IMR-90 (cell line): ENCODE measurements at regions not wholly inside any gene's neighbourhood (a gene's known extent, or its start where the extent isn't known, plus 50 kb on each side); places are given as distances from the start of the nearest gene placed in this dataset.

ENCODE experiments used
- ATAC-seq: fragments of 200-7000 bp; cut with Tn5 transposase; 2 replicates; pipeline ENCODE4 v1.9.1; 2020; ENCODE audit warnings: low read depth, mild to moderate bottlenecking, moderate library complexity
- BruUV-seq: library from RNA; stranded (reverse); fragments of 400-500 nt; replicated peaks from 2 replicates; lab custom pipeline; 2021; lab: Mats Ljungman, UMichigan
- CTCF ChIA-PET: fragments of 300-600 bp; formaldehyde crosslinking; extraction: SDS; loops from one replicate; lab custom pipeline; 2021; ENCODE audit warnings: antibody characterized with exemption; lab: Yijun Ruan, JAX
- POLR2A ChIA-PET: fragments of 300-600 bp; sonication (Branson Sonifier 250); formaldehyde crosslinking; loops from one replicate; lab custom pipeline; 2022; ENCODE audit warnings: antibody characterized with exemption; ENCODE audit not compliant: unreplicated experiment; lab: Charles Lee
- DNase-seq: peaks from one replicate; pipeline ENCODE4 v3.0.0; 2013
- H2AFZ ChIP-seq: replicated peaks from 2 replicates; pipeline ENCODE3; 2013; ENCODE audit warnings: low read length, mild to moderate bottlenecking; ENCODE audit not compliant: poor library complexity
- H2AK5ac ChIP-seq: 2 replicates; pipeline ENCODE4 v1.6.1; 2013; ENCODE audit warnings: low read depth, low read length, inconsistent platforms
- H2AK9ac ChIP-seq: replicated peaks from 2 replicates; pipeline ENCODE3; 2013; ENCODE audit warnings: mild to moderate bottlenecking, low read depth, low read length, moderate library complexity; ENCODE audit not compliant: poor library complexity
- H2BK120ac ChIP-seq: 2 replicates; pipeline ENCODE4 v1.6.1; 2013; ENCODE audit warnings: low read depth, low read length, inconsistent platforms
- H2BK15ac ChIP-seq: 3 replicates; pipeline ENCODE4 v1.6.1; 2013; ENCODE audit warnings: low read depth, low read length, inconsistent platforms
- H2BK20ac ChIP-seq: 2 replicates; pipeline ENCODE4 v1.6.1; 2013; ENCODE audit warnings: low read depth, mild to moderate bottlenecking, inconsistent platforms, low read length, moderate library complexity
- H2BK5ac ChIP-seq: 2 replicates; pipeline ENCODE4 v1.6.1; 2013; ENCODE audit warnings: mild to moderate bottlenecking, low read depth, low read length, inconsistent platforms; ENCODE audit not compliant: poor library complexity, severe bottlenecking
- H3K14ac ChIP-seq: replicated peaks from 2 replicates; pipeline ENCODE4 v1.6.1; 2013; ENCODE audit warnings: low read depth, low read length, inconsistent platforms
- H3K18ac ChIP-seq: 2 replicates; pipeline ENCODE4 v1.6.1; 2013; ENCODE audit warnings: low read depth, low read length, control low read depth
- H3K23ac ChIP-seq: 2 replicates; pipeline ENCODE4 v1.6.1; 2013; ENCODE audit warnings: low read depth, low read length, inconsistent platforms
- H3K27ac ChIP-seq: 2 replicates; pipeline ENCODE4 v1.5.1; 2013; ENCODE audit warnings: mild to moderate bottlenecking, control low read depth, low read length; ENCODE audit not compliant: insufficient read depth
- H3K27me3 ChIP-seq: 2 replicates; pipeline ENCODE4 v1.6.1; 2013; ENCODE audit warnings: low read length; ENCODE audit not compliant: control insufficient read depth, insufficient read depth
- H3K36me3 ChIP-seq: 2 replicates; pipeline ENCODE4 v1.6.1; 2013; ENCODE audit warnings: low read length, mixed read lengths; ENCODE audit not compliant: control insufficient read depth, insufficient read depth
- H3K4ac ChIP-seq: 2 replicates; pipeline ENCODE4 v1.6.1; 2013; ENCODE audit warnings: low read depth, low read length, inconsistent platforms
- H3K4me1 ChIP-seq: 2 replicates; pipeline ENCODE4 v1.6.1; 2013; ENCODE audit warnings: low read length, mixed read lengths; ENCODE audit not compliant: control insufficient read depth, insufficient read depth
- H3K4me2 ChIP-seq: 2 replicates; pipeline ENCODE4 v1.6.1; 2013; ENCODE audit warnings: low read depth, mild to moderate bottlenecking, control low read depth, low read length, moderate library complexity
- H3K4me3 ChIP-seq: 2 replicates; pipeline ENCODE4 v1.5.1; 2013; ENCODE audit warnings: low read depth, mild to moderate bottlenecking, control low read depth, low read length, moderate library complexity; ENCODE audit not compliant: insufficient read depth
- H3K56ac ChIP-seq: 2 replicates; pipeline ENCODE4 v1.6.1; 2013; ENCODE audit warnings: low read length, inconsistent platforms; ENCODE audit not compliant: insufficient read depth; ENCODE audit errors: extremely low read depth
- H3K79me1 ChIP-seq, 2 experiments: 2 replicates each; pipeline ENCODE4 v1.6.1; 2013; ENCODE audit warnings: low read length in 2 of 2, inconsistent platforms in 1 of 2, low read depth in 1 of 2
- H3K9ac ChIP-seq: 2 replicates; pipeline ENCODE4 v1.6.1; 2013; ENCODE audit warnings: low read depth, low read length, control low read depth
- H3K9me1 ChIP-seq: 2 replicates; pipeline ENCODE4 v1.6.1; 2013; ENCODE audit warnings: low read length, inconsistent platforms; ENCODE audit not compliant: insufficient read depth
- H3K9me3 ChIP-seq: 2 replicates; pipeline ENCODE4 v1.6.1; 2013; ENCODE audit warnings: low read length; ENCODE audit not compliant: control insufficient read depth, insufficient read depth
- H4K20me1 ChIP-seq: 2 replicates; pipeline ENCODE4 v1.6.1; 2013; ENCODE audit warnings: low read length, inconsistent platforms; ENCODE audit not compliant: insufficient read depth
- H4K5ac ChIP-seq: 2 replicates; pipeline ENCODE4 v1.6.1; 2013; ENCODE audit warnings: mild to moderate bottlenecking, low read depth, low read length, control low read depth
- H4K8ac ChIP-seq, 2 experiments: 2 replicates each; pipeline ENCODE4 v1.6.1; 2013; ENCODE audit warnings: low read depth in 2 of 2, low read length in 2 of 2, control low read depth in 1 of 2, inconsistent platforms in 1 of 2
- H4K91ac ChIP-seq: 2 replicates; pipeline ENCODE4 v1.6.1; 2013; ENCODE audit warnings: low read depth, low read length, inconsistent platforms; ENCODE audit not compliant: insufficient read depth
- BHLHE40 ChIP-seq: fragments of 150-350 bp; IDR thresholded peaks from 2 replicates; pipeline ENCODE4 v1.6.1; 2016; ENCODE audit warnings: mild to moderate bottlenecking, low read depth, low read length
- CTCF ChIP-seq: conservative IDR thresholded peaks from 2 replicates; pipeline ENCODE4 v1.5.1; 2012; ENCODE audit warnings: mild to moderate bottlenecking, low read depth, low read length, improper control_type of control experiment
- ELK1 ChIP-seq: fragments of 150-350 bp; IDR thresholded peaks from 2 replicates; pipeline ENCODE4 v1.6.1; 2016; ENCODE audit warnings: low read depth, mild to moderate bottlenecking, low read length, moderate library complexity, borderline replicate concordance
- MAZ ChIP-seq: IDR thresholded peaks from 2 replicates; pipeline ENCODE4 v1.6.1; 2012; ENCODE audit warnings: low read depth, mild to moderate bottlenecking, low read length, improper control_type of control experiment, moderate library complexity, borderline replicate concordance
- MXI1 ChIP-seq: IDR thresholded peaks from 2 replicates; pipeline ENCODE4 v1.6.1; 2012; ENCODE audit warnings: low read depth, mild to moderate bottlenecking, low read length, moderate library complexity, borderline replicate concordance
- NFE2L2 ChIP-seq: fragments of 150-350 bp; IDR thresholded peaks from 2 replicates; pipeline ENCODE4 v1.6.1; 2016; ENCODE audit warnings: low read depth, mild to moderate bottlenecking, low read length
- POLR2A ChIP-seq: IDR thresholded peaks from 2 replicates; pipeline ENCODE4 v1.6.1; 2012; ENCODE audit warnings: mild to moderate bottlenecking, low read depth, low read length
- RAD21 ChIP-seq: IDR thresholded peaks from 2 replicates; pipeline ENCODE4 v1.6.1; 2012; ENCODE audit warnings: low read length, improper control_type of control experiment
- RCOR1 ChIP-seq: IDR thresholded peaks from 2 replicates; pipeline ENCODE4 v1.6.1; 2012; ENCODE audit warnings: mild to moderate bottlenecking, low read length, improper control_type of control experiment; ENCODE audit not compliant: insufficient replicate concordance
- RFX5 ChIP-seq: IDR thresholded peaks from 2 replicates; pipeline ENCODE4 v1.8.0; 2012; ENCODE audit warnings: low read depth, mild to moderate bottlenecking, low read length, moderate library complexity
- SMC3 ChIP-seq: fragments of 150-350 bp; IDR thresholded peaks from 2 replicates; pipeline ENCODE4 v1.6.1; 2016; ENCODE audit warnings: low read depth, mild to moderate bottlenecking, antibody characterized with exemption, low read length, moderate library complexity
- WGBS, 2 experiments: methylation state at CpG; one replicate each; pipeline versions ENCODE4 v1.1.5 to v1.1.7; 2013; ENCODE audit warnings: missing lambda C conversion rate in 2 of 2; ENCODE audit not compliant: insufficient read length in 1 of 2; ENCODE audit errors: extremely low coverage in 2 of 2; 5-methylcytosine and 5-hydroxymethylcytosine counted together
- dilution Hi-C: fragments of 300-500 bp; cut with HindIII; formaldehyde crosslinking; loops from one replicate; pipeline ENCODE4 v1.14.3; 2018; ENCODE audit warnings: low sequenced_read_pairs; ENCODE audit not compliant: unreplicated experiment
- in situ Hi-C: fragments of 300-500 bp; cut with MboI; formaldehyde crosslinking; loops from 3 replicates; pipeline ENCODE4 v1.14.3; 2019; ENCODE audit warnings: low sequenced_read_pairs, inconsistent platforms, mixed read lengths
- intact Hi-C: fragments of 100-400 bp; cut with micrococcal nuclease; formaldehyde crosslinking; loops from 2 replicates; pipeline ENCODE4 v1.10.0; 2022

- Histone ChIP-seq H3K56ac (no peak overlapping the region), H2AK5ac (no peak overlapping the region), H3K4me1 (peaks cover 3% of the 10 kb centered on the region), H4K5ac (no peak overlapping the region), H3K4ac (0 out of 2 replicates have a peak overlapping the region, but pooled peaks have one; percentile 13), H2BK120ac (no peak overlapping the region; the same call in 1 of the 2 replicates), H3K9me3 (no peaks in the 10 kb centered on the region), H2BK20ac (peak overlapping the region; percentile 71), H2BK5ac (no peak overlapping the region), H4K8ac (no peak overlapping the region), H3K4me2 (no peak overlapping the region), H3K27me3 (no peaks in the 10 kb centered on the region), H3K36me3 (no peaks in the 10 kb centered on the region), H3K9ac (no peak overlapping the region), H3K4me3 (no peak overlapping the region), H2AK9ac (no peak overlapping the region), H3K23ac (no peak overlapping the region), H2BK15ac (no peak overlapping the region; the same call in 2 of the 3 replicates), H3K27ac (no peak overlapping the region), H4K20me1 (no peaks in the 10 kb centered on the region), H3K18ac (no peak overlapping the region), H3K14ac (no peak overlapping the region), H2AFZ (no peak overlapping the region), H3K9me1 (peaks cover 5% of the 10 kb centered on the region; the same call in 1 of the 2 replicates), H3K79me1 (no peaks in the 10 kb centered on the region; a peak in 1 of 4 replicates), H4K91ac (no peak overlapping the region)
- ChIA-PET POLR2A (no interaction called here), CTCF (no interaction called here)
- DNase-seq (no peak), ATAC-seq (no peak)
- no peak for TF ChIP-seq CTCF
- TF ChIP-seq MAZ = no peak
- no peak for TF ChIP-seq POLR2A
- no peak for TF ChIP-seq RAD21
- TF ChIP-seq NFE2L2 = no peak
- TF ChIP-seq BHLHE40 = no peak
- no peak for TF ChIP-seq ELK1
- TF ChIP-seq MXI1 = no peak
- no peak for TF ChIP-seq RCOR1
- TF ChIP-seq SMC3 = no peak
- no peak for TF ChIP-seq RFX5
- dilution Hi-C loops (no loop called here), in situ Hi-C loops (no loop called here), intact Hi-C loops (loop anchor here (10.0 kb wide), 1 partner anchor 1504 kb away; no protein-coding TSS in a partner anchor)
- no TSS peak for BruUV-seq
- 100% methylated on average over 1 of the region's 5 CpGs; no CpG with 5 or more reads in 1 of the 2 experiments for WGBS, 2 experiments
Measured at GRCh38 chr2:161039071-161039470, 121.2 kb upstream of the TANK start.
